SK-N-SH (cell line): ENCODE measurements at regions not wholly inside any gene's neighbourhood (a gene's known extent, or its start where the extent isn't known, plus 50 kb on each side); places are given as distances from the start of the nearest gene placed in this dataset.
A peak's percentile ranks its signal among the peaks of the same experiment; 100 is the strongest.

ENCODE experiments used
- CTCF ChIA-PET: fragments of 300-600, 350-600 bp; formaldehyde crosslinking; extraction: SDS; loops from one replicate; lab custom pipeline; 2021; lab: Yijun Ruan, JAX
- POLR2A ChIA-PET: fragments of 350-600 bp; sonication (Branson Sonifier 250); formaldehyde crosslinking; extraction: SDS; loops from one replicate; lab custom pipeline; 2020; ENCODE audit warnings: antibody characterized with exemption, inconsistent platforms; lab: Yijun Ruan, JAX
- DNase-seq: peaks from one replicate; pipeline ENCODE4 v3.0.0; 2012
- H2AFZ ChIP-seq: fragments of 200-600 bp; sonication (generic); 2 replicates; pipeline ENCODE4 v1.8.1; 2016; ENCODE audit warnings: antibody characterized with exemption, mild to moderate bottlenecking, low read depth
- H3F3A ChIP-seq: fragments of 200-600 bp; sonication (generic); replicated peaks from 2 replicates; pipeline ENCODE3; 2016; ENCODE audit warnings: antibody characterized with exemption, mild to moderate bottlenecking; ENCODE audit not compliant: insufficient read depth
- H3K27ac ChIP-seq, 2 experiments: fragments of 200-500 bp in 1 of 2; fragments of 200-600 bp in 1 of 2; sonication (Bioruptor generic) in 1 of 2; sonication (generic), shearing (Covaris generic) in 1 of 2; 2 replicates each; pipeline versions ENCODE4 v1.5.1 to v1.6.1; 2014 to 2016; ENCODE audit warnings: low read depth in 2 of 2, inconsistent platforms in 1 of 2, low read length in 1 of 2, mild to moderate bottlenecking in 1 of 2, mixed read lengths in 1 of 2
- H3K27me3 ChIP-seq: fragments of 200-600 bp; sonication (generic), shearing (Covaris generic); 2 replicates; pipeline ENCODE4 v1.6.1; 2016; ENCODE audit warnings: mixed run types; ENCODE audit not compliant: insufficient read depth
- H3K36me3 ChIP-seq, 2 experiments: fragments of 200-500 bp in 1 of 2; fragments of 200-600 bp in 1 of 2; sonication (Bioruptor generic) in 1 of 2; sonication (generic) in 1 of 2; replicated peaks in 1 of 2; 2 replicates each; pipeline versions ENCODE3 to v1.5.1; 2014 to 2016; ENCODE audit warnings: low read length in 1 of 2, mild to moderate bottlenecking in 1 of 2; ENCODE audit not compliant: insufficient read depth in 2 of 2, control insufficient read depth in 1 of 2
- H3K4me1 ChIP-seq, 2 experiments: fragments of 200-500 bp in 1 of 2; fragments of 200-600 bp in 1 of 2; sonication (Bioruptor generic) in 1 of 2; sonication (generic), shearing (Covaris generic) in 1 of 2; 2 replicates each; pipeline versions ENCODE4 v1.5.1 to v1.6.1; 2014 to 2016; ENCODE audit warnings: low read depth in 1 of 2, low read length in 1 of 2, mixed run types in 1 of 2; ENCODE audit not compliant: insufficient read depth in 2 of 2, control insufficient read depth in 1 of 2
- H3K4me2 ChIP-seq: fragments of 200-600 bp; sonication (generic), shearing (Covaris generic); 2 replicates; pipeline ENCODE4 v1.6.1; 2017; ENCODE audit warnings: mixed run types
- H3K4me3 ChIP-seq, 2 experiments: fragments of 200-500 bp in 1 of 2; fragments of 200-600 bp in 1 of 2; sonication (Bioruptor generic) in 1 of 2; sonication (generic), shearing (Covaris generic) in 1 of 2; 2 replicates each; pipeline versions ENCODE4 v1.5.1 to v1.8.1; 2014 to 2016; ENCODE audit warnings: low read depth in 2 of 2, inconsistent platforms in 1 of 2, low read length in 1 of 2, mild to moderate bottlenecking in 1 of 2, mixed read lengths in 1 of 2, moderate library complexity in 1 of 2
- H3K79me2 ChIP-seq: fragments of 200-600 bp; sonication (generic); 2 replicates; pipeline ENCODE4 v1.8.1; 2017; ENCODE audit warnings: mild to moderate bottlenecking; ENCODE audit not compliant: insufficient read depth
- H3K9ac ChIP-seq: fragments of 200-600 bp; sonication (generic); 2 replicates; pipeline ENCODE4 v1.6.1; 2017; ENCODE audit warnings: mixed run types
- H3K9me2 ChIP-seq: fragments of 200-600 bp; sonication (generic); 2 replicates; pipeline ENCODE4 v1.6.1; 2017; ENCODE audit warnings: mixed run types
- H3K9me3 ChIP-seq: fragments of 200-600 bp; sonication (generic); 2 replicates; pipeline ENCODE4 v1.6.1; 2017; ENCODE audit warnings: mixed run types, mild to moderate bottlenecking, moderate library complexity
- H4K20me1 ChIP-seq: fragments of 200-600 bp; sonication (generic); 2 replicates; pipeline ENCODE4 v1.6.1; 2017; ENCODE audit warnings: mild to moderate bottlenecking, mixed run types; ENCODE audit not compliant: insufficient read depth
- EP300 ChIP-seq, 2 experiments: IDR thresholded peaks; 2 replicates each; pipeline versions ENCODE4 v1.4.0 to v1.6.1; 2012; ENCODE audit warnings: borderline replicate concordance in 1 of 2, low read depth in 1 of 2, low read length in 1 of 2
- FOXM1 ChIP-seq: IDR thresholded peaks from 2 replicates; pipeline ENCODE4 v1.4.0; 2012; ENCODE audit warnings: low read depth, mild to moderate bottlenecking
- JUND ChIP-seq: IDR thresholded peaks from 2 replicates; pipeline ENCODE4 v1.4.0; 2012
- MAX ChIP-seq: IDR thresholded peaks from 2 replicates; pipeline ENCODE4 v1.4.0; 2012; ENCODE audit warnings: low read depth
- NRF1 ChIP-seq: IDR thresholded peaks from 2 replicates; pipeline ENCODE4 v1.6.1; 2012; ENCODE audit warnings: low read depth, mild to moderate bottlenecking, low read length
- RAD21 ChIP-seq: IDR thresholded peaks from 2 replicates; pipeline ENCODE4 v1.6.1; 2012; ENCODE audit warnings: mild to moderate bottlenecking, low read length
- RCOR1 ChIP-seq: fragments of 150-350 bp; IDR thresholded peaks from 2 replicates; pipeline ENCODE4 v1.6.1; 2017; ENCODE audit warnings: antibody characterized with exemption, low read length
- REST ChIP-seq: IDR thresholded peaks from 2 replicates; pipeline ENCODE4 v1.6.1; 2012; ENCODE audit warnings: mild to moderate bottlenecking, low read depth, low read length, moderate library complexity
- RXRA ChIP-seq: IDR thresholded peaks from 2 replicates; pipeline ENCODE4 v1.4.0; 2012; ENCODE audit warnings: low read depth, mild to moderate bottlenecking, borderline replicate concordance
- TCF12 ChIP-seq: IDR thresholded peaks from 2 replicates; pipeline ENCODE4 v1.4.0; 2012
- TEAD4 ChIP-seq: IDR thresholded peaks from 2 replicates; pipeline ENCODE4 v1.4.0; 2012; ENCODE audit warnings: mild to moderate bottlenecking, borderline replicate concordance; ENCODE audit not compliant: insufficient read depth
- WGBS: methylation state at CpG from one replicate; pipeline ENCODE4 v1.1.6; 2017; ENCODE audit warnings: low lambda C conversion rate; 5-methylcytosine and 5-hydroxymethylcytosine counted together

- POLR2A ChIA-PET: no interaction called here
- H3K27ac ChIP-seq: no peak overlapping the region
Observed at GRCh38 chr17:13776027-13776551, 174.4 kb upstream of the HS3ST3A1 start.

DNA sequence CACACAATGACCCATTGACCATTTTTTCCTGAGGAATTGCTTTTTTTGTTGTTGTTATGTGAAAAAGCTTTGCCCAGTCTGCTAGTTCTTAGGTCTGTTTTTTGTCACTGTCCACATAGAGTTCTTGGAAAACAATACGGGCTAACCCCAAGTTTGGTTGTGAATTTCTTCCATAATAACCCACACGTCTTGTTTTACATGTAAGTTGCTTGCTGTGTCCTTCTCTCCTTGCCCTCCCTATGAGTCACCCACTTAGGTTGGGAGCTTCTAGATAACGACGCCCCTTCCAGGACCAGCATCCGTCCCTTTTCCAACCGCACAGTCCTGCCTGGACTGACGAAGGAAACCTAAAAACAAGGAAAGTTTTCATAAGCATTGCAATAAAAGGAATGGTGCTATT is 175.3 kb upstream of the HS3ST3A1 start:
- no peak overlapping the region for H2AFZ ChIP-seq
- no peak for DNase-seq

More at GRCh38 chr17:13776027-13776551, 174.4 kb upstream of the HS3ST3A1 start:
- Histone ChIP-seq H3K4me3 (no peak overlapping the region), H3K4me2 (no peak overlapping the region), H4K20me1 (no peaks in the 10 kb centered on the region), H3K4me1 (peaks cover 0 to 3% of the 10 kb centered on the region in 2 experiments; a peak in 1 of 4 replicates), H3K9me2 (no peaks in the 10 kb centered on the region), H2AFZ (no peak overlapping the region), H3K9ac (no peak overlapping the region), H3K9me3 (no peaks in the 10 kb centered on the region)
- peak; percentile 10 for DNase-seq
- CTCF ChIA-PET: interaction anchor here (1.0 kb wide), 1 partner anchor 11 kb away, joined by 3 read pairs; no protein-coding TSS in a partner anchor
- TF ChIP-seq TCF12 (no peak), MAX (no peak), RCOR1 (0 out of 2 replicates have a peak, but pooled peaks have one; percentile 27), FOXM1 (no peak), EP300 (IDR thresholded peaks at IDR 0.05; ENCODE audit: borderline replicate concordance in 1 of 2, low read depth in 1 of 2, low read length in 1 of 2) (peak in 1 of 2 experiments; percentile 27; a peak in 1 of 4 replicates), RXRA (no peak), RAD21 (no peak)
- TF ChIP-seq, all 33 proteins: peak for 2
- Histone ChIP-seq H3K27me3 (no peaks in the 10 kb centered on the region), H3F3A (no peaks in the 10 kb centered on the region), H3K36me3 (no peaks in the 10 kb centered on the region), H3K79me2 (no peaks in the 10 kb centered on the region)
- 24% methylated on average over 7 of the region's 7 CpGs for WGBS

More for the DNA sequence above, 175.3 kb upstream of the HS3ST3A1 start:
- Histone ChIP-seq H3K79me2 (no peaks in the 10 kb centered on the region), H3K9me2 (no peaks in the 10 kb centered on the region), H3K36me3 (no peaks in the 10 kb centered on the region), H3K9me3 (no peaks in the 10 kb centered on the region), H3K27me3 (no peaks in the 10 kb centered on the region), H3K4me3 (no peak overlapping the region), H3K27ac (no peak overlapping the region), H3K9ac (no peak overlapping the region), H3K4me1 (peaks cover 0 to 3% of the 10 kb centered on the region in 2 experiments; a peak in 1 of 4 replicates), H3F3A (no peaks in the 10 kb centered on the region), H4K20me1 (no peaks in the 10 kb centered on the region), H3K4me2 (no peak overlapping the region)
- TF ChIP-seq TEAD4 (no peak), REST (no peak), NRF1 (no peak), RCOR1 (no peak), JUND (no peak), EP300 (IDR thresholded peaks at IDR 0.05; ENCODE audit: borderline replicate concordance in 1 of 2, low read depth in 1 of 2, low read length in 1 of 2) (no peak)
- 51% methylated on average over 7 of the region's 7 CpGs for WGBS
- POLR2A ChIA-PET: no interaction called here
- CTCF ChIA-PET: no interaction called here
